Activated naive CD4-positive, alpha-beta T cell treated with anti-CD3 and anti-CD28 coated beads for 36 hours (primary cell): ENCODE measurements at regions not wholly inside any gene's neighbourhood (a gene's known extent, or its start where the extent isn't known, plus 50 kb on each side); places are given as distances from the start of the nearest gene placed in this dataset.

Experiments
- CTCF ChIA-PET: fragments of 350-600 bp; sonication (Branson Sonifier 250); formaldehyde crosslinking; loops from one replicate; lab custom pipeline; 2021; ENCODE audit warnings: antibody characterized with exemption; lab: Charles Lee
- DNase-seq: peaks from one replicate; pipeline ENCODE4 v3.0.0-alpha.2; 2020
- H3K27ac Mint-ChIP-seq: one replicate; pipeline ENCODE4 v1.8.0; 2021; ENCODE audit warnings: mild to moderate bottlenecking, mixed read lengths
- H3K27me3 Mint-ChIP-seq: one replicate; pipeline ENCODE4 v1.8.0; 2021; ENCODE audit warnings: low read depth, mixed read lengths
- H3K36me3 Mint-ChIP-seq: one replicate; pipeline ENCODE4 v1.8.0; 2021; ENCODE audit warnings: low read depth, mixed read lengths
- H3K4me1 Mint-ChIP-seq: one replicate; pipeline ENCODE4 v1.8.0; 2021; ENCODE audit warnings: low read depth, mixed read lengths
- H3K4me3 Mint-ChIP-seq: one replicate; pipeline ENCODE4 v1.8.0; 2021; ENCODE audit warnings: mild to moderate bottlenecking, moderate library complexity, mixed read lengths
- H3K9me3 Mint-ChIP-seq: one replicate; pipeline ENCODE4 v1.8.0; 2021; ENCODE audit warnings: mixed read lengths
- intact Hi-C: fragments of 100-400 bp; cut with micrococcal nuclease; formaldehyde crosslinking; loops from one replicate; pipeline ENCODE4 v1.15.1; 2023

DNA sequence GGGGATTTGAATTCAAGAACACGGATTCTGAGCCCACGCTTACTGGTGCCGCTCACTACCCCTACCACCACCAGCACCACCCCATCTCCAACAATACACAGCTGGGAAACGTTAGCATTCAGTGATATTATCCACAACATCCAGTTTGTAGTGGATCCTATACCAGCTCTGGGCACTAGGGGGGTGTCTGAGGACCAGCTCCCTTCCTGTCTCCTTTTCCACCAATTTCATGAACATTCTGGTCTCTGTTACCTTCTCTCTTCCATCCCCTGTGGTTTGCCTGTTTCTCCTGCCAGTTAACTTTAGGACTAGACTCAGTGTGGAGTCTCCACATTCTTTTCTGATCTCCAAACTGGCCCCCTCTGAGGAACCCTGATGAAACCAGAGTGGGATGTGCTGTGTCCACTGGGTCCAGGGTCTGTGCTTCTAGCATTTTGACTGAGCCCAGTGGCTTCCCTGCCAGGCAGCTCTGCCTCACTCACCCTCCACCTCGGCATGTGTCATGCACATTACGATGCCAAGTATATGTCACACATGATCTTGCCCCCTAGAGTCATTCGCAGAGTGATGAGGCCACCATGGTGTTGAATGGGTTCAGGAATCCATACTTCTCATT lies 187.0 kb upstream of the CDH13 start:
- CTCF ChIA-PET, result interaction anchor here (0.6 kb wide), 1 partner anchor 86 kb away, joined by 4 read pairs; no protein-coding TSS in a partner anchor
- Mint-ChIP-seq H3K36me3 (no peaks in the 10 kb centered on the region), H3K27ac (no peak overlapping the region), H3K4me3 (no peak overlapping the region), H3K9me3 (no peaks in the 10 kb centered on the region), H3K27me3 (peaks cover 17% of the 10 kb centered on the region), H3K4me1 (no peaks in the 10 kb centered on the region)
- intact Hi-C loops, result no loop called here
- DNase-seq, result no peak

DNA sequence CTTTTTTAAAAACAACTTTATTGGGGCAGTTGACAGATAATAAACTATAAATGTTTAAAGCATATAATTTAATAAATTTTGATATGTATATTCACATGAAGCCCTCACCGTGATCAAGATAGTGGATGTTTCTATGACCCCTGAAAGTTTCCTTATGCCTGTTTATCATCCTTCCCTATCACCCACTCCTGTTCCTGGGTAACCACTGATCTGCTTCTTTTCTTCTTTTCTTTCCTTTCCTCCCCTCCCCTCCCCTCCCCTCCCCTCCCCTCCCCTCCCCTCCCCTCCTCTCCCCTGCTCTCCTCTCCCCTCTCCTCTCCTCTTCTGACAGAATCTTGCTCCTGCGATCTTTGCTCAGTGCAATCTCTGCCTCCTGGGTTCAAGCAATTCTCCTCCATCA lies 193.7 kb upstream of the CDH13 start:
- no peak overlapping the region for H3K4me3 Mint-ChIP-seq
- DNase-seq, result no peak
- CTCF ChIA-PET, result no interaction called here
- H3K27ac Mint-ChIP-seq, result no peak overlapping the region
- intact Hi-C loops, result no loop called here
- no peaks in the 10 kb centered on the region for H3K4me1 Mint-ChIP-seq
- H3K27me3 Mint-ChIP-seq, result no peaks in the 10 kb centered on the region
- no peaks in the 10 kb centered on the region for H3K9me3 Mint-ChIP-seq
- no peaks in the 10 kb centered on the region for H3K36me3 Mint-ChIP-seq

DNA sequence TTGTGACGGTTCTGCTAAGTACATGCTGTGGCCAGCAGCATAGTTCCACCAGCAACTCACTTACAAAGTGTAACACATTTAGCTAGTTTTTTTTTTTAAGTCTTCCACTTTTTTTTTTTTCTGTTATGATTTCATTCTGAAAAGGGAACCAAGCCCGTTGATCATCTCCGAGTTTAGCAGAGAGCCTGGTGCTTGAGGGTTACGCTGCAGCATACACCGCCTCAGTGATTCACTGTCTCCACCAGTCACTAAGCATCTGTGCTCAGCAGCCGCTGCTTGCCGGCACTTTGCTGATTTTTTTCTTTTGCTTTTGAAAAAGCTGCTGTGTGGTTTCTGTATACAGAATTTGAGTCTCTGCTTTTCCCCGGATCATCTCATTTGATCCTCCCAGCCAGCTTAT lies 194.5 kb upstream of the CDH13 start:
- DNase-seq, result no peak
- Mint-ChIP-seq H3K9me3 (no peaks in the 10 kb centered on the region), H3K27me3 (no peaks in the 10 kb centered on the region), H3K4me3 (no peak overlapping the region), H3K4me1 (no peaks in the 10 kb centered on the region), H3K27ac (no peak overlapping the region), H3K36me3 (no peaks in the 10 kb centered on the region)
- intact Hi-C loops, result no loop called here
- CTCF ChIA-PET, result interaction anchor here (0.7 kb wide), 1 partner anchor 135 kb away, joined by 7 read pairs; no protein-coding TSS in a partner anchor

DNA sequence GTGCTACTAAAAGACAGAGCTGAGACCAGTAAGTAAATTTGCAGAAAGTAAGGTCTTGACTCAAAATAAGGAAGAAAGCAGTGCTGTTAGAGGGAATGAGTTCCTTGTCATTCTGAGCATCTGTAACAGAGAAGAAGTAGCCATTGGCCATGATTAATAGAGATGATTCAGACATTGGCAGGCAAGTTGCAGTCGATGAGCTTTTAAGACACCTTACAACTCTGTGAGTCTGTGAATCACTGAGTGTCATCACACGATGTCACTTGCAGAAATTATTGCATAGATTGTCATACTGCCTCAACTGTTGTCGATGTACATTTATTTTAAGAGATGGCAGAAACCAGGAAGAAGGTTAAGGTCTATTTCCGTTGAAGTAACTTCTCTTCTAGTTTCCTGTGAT lies 201.1 kb upstream of the CDH13 start:
- DNase-seq, result no peak
- H3K27me3 Mint-ChIP-seq, result no peaks in the 10 kb centered on the region
- intact Hi-C loops, result no loop called here
- CTCF ChIA-PET, result no interaction called here
- H3K36me3 Mint-ChIP-seq, result no peaks in the 10 kb centered on the region
- no peaks in the 10 kb centered on the region for H3K4me1 Mint-ChIP-seq
- no peaks in the 10 kb centered on the region for H3K9me3 Mint-ChIP-seq
- H3K27ac Mint-ChIP-seq, result no peak overlapping the region
- no peak overlapping the region for H3K4me3 Mint-ChIP-seq

DNA sequence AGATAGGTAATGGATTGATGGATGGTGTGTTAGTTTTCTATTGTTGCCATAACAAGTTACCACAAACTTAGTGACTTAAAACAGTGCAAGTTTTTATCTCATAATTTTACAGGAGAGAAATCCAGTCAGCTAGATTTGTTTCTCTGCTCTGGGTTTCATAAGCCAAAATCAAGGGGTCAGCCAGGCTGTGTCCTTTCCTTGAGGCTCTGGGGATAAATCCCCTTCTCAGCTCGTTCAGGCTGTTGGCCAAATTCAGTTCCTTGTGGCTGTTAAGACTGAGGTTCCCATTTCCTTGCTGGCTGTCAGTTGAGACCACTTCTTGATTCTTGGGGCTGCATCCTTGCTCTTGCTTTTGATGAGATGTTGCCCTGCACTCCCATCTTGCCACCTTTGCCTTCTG lies 204.9 kb upstream of the CDH13 start:
- intact Hi-C loops, result no loop called here

DNA sequence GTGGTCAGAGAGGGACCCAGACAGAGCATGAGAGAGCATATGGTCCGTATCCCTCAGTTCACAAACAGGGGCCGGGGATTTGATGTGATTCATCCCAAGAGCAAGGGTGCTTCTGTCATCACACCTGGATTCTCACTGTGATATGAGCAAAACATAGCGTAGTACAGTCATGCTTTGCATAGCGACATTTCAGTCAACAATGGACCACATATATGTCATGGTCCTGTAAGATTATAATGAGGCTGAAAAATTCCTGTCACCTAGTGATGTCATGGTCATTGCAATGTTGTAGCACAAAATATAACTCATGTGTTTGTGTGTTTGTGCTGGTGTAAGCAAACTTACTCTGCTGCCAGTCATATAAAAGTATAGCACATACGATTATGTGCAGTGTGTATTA lies 207.4 kb upstream of the CDH13 start:
- no peak for DNase-seq
- no peaks in the 10 kb centered on the region for H3K4me1 Mint-ChIP-seq
- no peaks in the 10 kb centered on the region for H3K36me3 Mint-ChIP-seq
- no peak overlapping the region for H3K27ac Mint-ChIP-seq
- intact Hi-C loops, result no loop called here
- peaks cover 2% of the 10 kb centered on the region for H3K9me3 Mint-ChIP-seq
- CTCF ChIA-PET, result no interaction called here
- H3K4me3 Mint-ChIP-seq, result no peak overlapping the region
- H3K27me3 Mint-ChIP-seq, result peaks cover 3% of the 10 kb centered on the region

More for the DNA sequence above, 204.9 kb upstream of the CDH13 start:
- Mint-ChIP-seq H3K4me3 (no peak overlapping the region), H3K27me3 (peaks cover 3% of the 10 kb centered on the region), H3K4me1 (no peaks in the 10 kb centered on the region), H3K9me3 (no peaks in the 10 kb centered on the region), H3K36me3 (no peaks in the 10 kb centered on the region), H3K27ac (no peak overlapping the region)
- DNase-seq, result no peak
- CTCF ChIA-PET, result no interaction called here

DNA sequence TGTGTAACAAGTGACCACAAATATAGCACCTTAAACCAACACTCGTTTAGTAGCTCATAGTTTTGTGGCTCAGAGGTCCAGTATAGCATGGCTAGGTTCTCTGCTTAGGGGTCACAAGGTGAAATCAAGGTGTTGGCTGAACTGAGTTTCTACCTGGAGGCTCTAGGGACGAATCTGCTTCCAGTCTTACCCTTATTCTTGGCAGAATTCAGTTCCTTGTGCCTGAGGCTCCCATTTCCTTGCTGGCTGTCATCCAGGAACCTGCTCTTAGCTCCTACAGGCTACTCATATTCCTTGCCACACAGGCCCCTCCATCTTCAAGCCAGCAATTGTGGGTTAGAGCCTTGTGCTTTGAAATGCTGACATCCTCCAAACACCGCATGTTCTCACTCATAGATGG lies 212.3 kb upstream of the CDH13 start:
- peaks cover 2% of the 10 kb centered on the region for H3K9me3 Mint-ChIP-seq
- no peak overlapping the region for H3K27ac Mint-ChIP-seq
- no peak for DNase-seq
- H3K4me1 Mint-ChIP-seq, result no peaks in the 10 kb centered on the region
- no peak overlapping the region for H3K4me3 Mint-ChIP-seq
- H3K27me3 Mint-ChIP-seq, result peaks cover 3% of the 10 kb centered on the region
- CTCF ChIA-PET, result interaction anchor here (0.5 to 1.6 kb wide), 2 partner anchors 151 to 1000 kb away, joined by 3 to 4 read pairs; no protein-coding TSS in a partner anchor
- intact Hi-C loops, result no loop called here
- no peaks in the 10 kb centered on the region for H3K36me3 Mint-ChIP-seq

DNA sequence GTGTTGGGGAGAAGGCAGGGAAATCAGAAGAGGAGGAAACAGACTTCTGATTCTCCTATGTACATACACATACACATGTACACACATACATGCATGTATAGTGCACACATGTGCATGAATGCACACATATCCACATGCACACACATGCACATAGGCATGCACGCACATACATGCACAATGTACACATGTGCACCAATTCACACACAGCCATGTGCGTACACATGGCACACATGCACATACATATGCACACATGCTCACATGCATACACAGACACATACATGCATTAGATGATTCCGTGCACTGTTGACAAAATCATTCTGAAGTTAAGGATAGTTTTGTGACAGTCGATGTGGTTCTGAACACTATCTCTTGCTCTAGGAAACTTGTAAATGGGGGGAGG lies 214.0 kb upstream of the CDH13 start:
- CTCF ChIA-PET, result interaction anchor here (1.1 kb wide), 1 partner anchor 44 kb away, joined by 7 read pairs; no protein-coding TSS in a partner anchor
- H3K27ac Mint-ChIP-seq, result no peak overlapping the region

DNA sequence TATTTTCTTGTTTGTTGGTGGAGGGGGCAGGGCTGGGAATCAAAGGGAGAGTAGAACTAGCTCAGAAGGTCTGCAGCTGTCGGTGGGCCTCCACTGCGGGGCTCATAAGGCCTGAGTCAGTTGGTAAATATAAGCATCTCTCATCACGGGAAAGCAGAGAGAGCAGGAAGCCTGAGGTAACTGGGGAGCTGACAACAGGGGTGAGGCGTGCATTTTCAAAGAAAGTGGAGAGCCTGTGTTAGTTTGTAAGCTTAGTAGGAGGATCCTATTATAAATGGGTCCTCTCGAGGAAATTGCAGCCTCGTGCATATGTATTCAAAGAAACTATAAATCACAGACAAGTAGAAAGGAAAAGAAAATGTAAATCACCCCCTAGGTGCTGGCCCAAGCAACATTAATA lies 221.0 kb upstream of the CDH13 start:
- intact Hi-C loops, result no loop called here
- Mint-ChIP-seq H3K4me1 (no peaks in the 10 kb centered on the region), H3K27me3 (peaks cover 17% of the 10 kb centered on the region), H3K4me3 (no peak overlapping the region), H3K36me3 (no peaks in the 10 kb centered on the region), H3K27ac (no peak overlapping the region), H3K9me3 (no peaks in the 10 kb centered on the region)
- CTCF ChIA-PET, result no interaction called here
- no peak for DNase-seq

More for the DNA sequence above, 214.0 kb upstream of the CDH13 start:
- H3K36me3 Mint-ChIP-seq, result no peaks in the 10 kb centered on the region
- H3K27me3 Mint-ChIP-seq, result peaks cover 5% of the 10 kb centered on the region
- H3K9me3 Mint-ChIP-seq, result peaks cover 2% of the 10 kb centered on the region
- H3K4me3 Mint-ChIP-seq, result no peak overlapping the region
- H3K4me1 Mint-ChIP-seq, result no peaks in the 10 kb centered on the region
- intact Hi-C loops, result no loop called here
- no peak for DNase-seq

DNA sequence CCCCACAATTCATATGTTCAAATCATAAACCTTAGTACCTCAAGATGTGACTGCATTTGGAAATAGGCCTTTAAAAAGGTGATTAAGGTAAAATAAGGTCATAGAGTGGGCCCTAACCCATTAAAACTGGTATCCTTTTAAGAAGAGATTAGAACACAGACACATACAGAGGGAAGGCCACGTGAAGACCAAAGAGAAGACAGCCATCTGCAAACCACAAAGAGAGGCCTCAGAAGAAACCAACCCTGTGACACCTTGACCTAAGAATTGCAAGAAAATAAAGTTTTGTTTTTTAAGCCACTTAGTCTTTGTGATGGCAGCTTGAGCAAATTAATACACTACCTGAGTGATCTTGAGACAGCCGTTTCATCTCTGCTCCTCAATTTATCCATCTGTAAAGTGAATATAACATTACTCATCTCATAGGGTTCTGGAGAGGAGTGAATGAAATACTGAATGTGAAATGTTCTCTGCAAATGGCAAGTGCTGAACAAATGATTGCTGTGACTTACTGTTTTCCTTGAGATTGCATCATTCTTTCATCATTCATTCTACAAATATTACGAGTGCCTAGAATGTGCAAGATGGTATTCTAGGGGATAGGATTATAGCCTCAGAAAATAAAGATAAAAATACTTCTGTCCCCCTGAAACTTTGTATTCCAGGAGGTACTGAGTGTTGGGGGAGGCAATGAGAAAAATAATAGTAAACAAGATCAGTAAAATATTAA lies 222.0 kb upstream of the CDH13 start:
- Mint-ChIP-seq H3K4me1 (no peaks in the 10 kb centered on the region), H3K4me3 (no peak overlapping the region), H3K36me3 (no peaks in the 10 kb centered on the region), H3K27ac (no peak overlapping the region), H3K9me3 (no peaks in the 10 kb centered on the region), H3K27me3 (peaks cover 17% of the 10 kb centered on the region)
- intact Hi-C loops, result no loop called here
- CTCF ChIA-PET, result no interaction called here
- no peak for DNase-seq

DNA sequence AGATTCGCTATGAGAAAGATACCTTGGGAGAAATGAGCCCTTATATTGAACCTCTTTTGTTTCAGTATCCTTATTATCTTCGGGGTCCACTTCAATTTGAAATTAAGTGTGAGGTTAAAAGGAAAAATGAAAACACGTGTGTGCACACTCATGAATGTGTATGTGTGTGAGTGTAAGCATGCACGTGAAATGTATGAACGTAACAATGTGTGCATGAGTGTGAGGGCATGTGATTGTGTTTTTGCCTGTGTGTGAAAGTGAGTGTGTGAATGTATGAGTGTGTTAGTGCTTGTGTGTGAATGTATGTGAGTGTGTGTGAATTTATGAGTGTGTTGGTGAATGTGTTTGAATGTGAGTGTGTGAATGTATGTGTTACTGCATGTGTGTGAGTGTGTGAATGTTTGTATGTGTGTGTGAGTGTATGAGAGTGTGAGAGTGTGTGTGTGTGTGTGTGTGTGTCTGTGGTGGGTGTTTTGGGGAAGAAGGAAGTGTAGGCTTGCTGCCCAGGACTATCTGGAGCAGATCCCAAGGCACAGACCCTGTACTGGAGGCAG lies 224.0 kb upstream of the CDH13 start:
- CTCF ChIA-PET, result no interaction called here
- Mint-ChIP-seq H3K4me1 (no peaks in the 10 kb centered on the region), H3K27ac (no peak overlapping the region), H3K36me3 (no peaks in the 10 kb centered on the region), H3K27me3 (peaks cover 11% of the 10 kb centered on the region), H3K9me3 (no peaks in the 10 kb centered on the region), H3K4me3 (no peak overlapping the region)
- no peak for DNase-seq
- intact Hi-C loops, result no loop called here

DNA sequence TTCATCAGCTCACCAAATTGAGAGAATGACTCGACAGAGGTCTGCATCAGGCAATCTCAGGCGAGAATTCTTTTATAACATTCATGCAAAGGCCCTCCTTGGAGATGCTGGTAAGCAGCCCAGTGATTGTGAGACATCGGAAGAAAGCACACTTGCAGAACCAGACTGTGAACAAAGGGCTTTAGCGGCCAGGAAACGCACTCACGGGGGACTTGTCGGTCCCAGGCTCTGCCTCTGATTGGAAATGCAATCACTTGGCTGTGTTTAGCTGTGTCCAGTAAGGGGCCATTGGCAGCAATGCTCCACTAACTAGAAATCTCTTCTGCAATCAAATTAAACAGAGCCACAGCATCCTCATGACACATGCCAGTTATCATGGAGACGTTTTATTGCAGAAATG lies 226.7 kb upstream of the CDH13 start:
- intact Hi-C loops, result no loop called here
- Mint-ChIP-seq H3K4me3 (no peak overlapping the region), H3K36me3 (no peaks in the 10 kb centered on the region), H3K9me3 (no peaks in the 10 kb centered on the region), H3K27ac (no peak overlapping the region), H3K4me1 (no peaks in the 10 kb centered on the region), H3K27me3 (peaks cover 12% of the 10 kb centered on the region)
- CTCF ChIA-PET, result no interaction called here
- no peak for DNase-seq

DNA sequence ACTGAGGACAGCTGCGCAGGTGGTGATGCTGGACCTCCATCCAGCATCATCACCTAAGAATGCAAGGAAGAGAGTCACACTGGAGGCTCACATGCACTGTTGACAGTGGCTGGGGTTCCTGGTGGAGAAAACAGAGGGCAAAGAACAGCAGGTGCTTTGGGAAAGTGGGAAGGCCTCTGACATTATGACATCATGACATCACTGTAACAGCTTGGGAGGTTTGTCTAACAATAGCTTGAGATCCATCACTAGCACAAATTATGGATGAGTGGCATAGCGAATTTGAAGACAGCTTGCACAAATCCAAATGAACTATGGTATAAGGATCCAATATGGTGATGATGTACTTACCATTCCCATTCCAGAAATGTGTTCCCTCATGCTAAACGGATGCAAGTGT lies 226.5 kb upstream of the MPHOSPH6 start:
- Mint-ChIP-seq H3K27me3 (peaks cover 5% of the 10 kb centered on the region), H3K36me3 (no peaks in the 10 kb centered on the region), H3K27ac (no peak overlapping the region), H3K4me1 (no peaks in the 10 kb centered on the region), H3K4me3 (no peak overlapping the region), H3K9me3 (no peaks in the 10 kb centered on the region)
- CTCF ChIA-PET, result no interaction called here
- no peak for DNase-seq
- intact Hi-C loops, result no loop called here
